Activated T-cell treated with anti-CD3 and anti-CD28 coated beads, Interleukin-2, amount 50 U/mL, for 48 hours (primary cell): ENCODE measurements at regions not wholly inside any gene's neighbourhood (a gene's known extent, or its start where the extent isn't known, plus 50 kb on each side); places are given as distances from the start of the nearest gene placed in this dataset.

Experiments used
- DNase-seq, 2 experiments: peaks; one replicate each; pipeline ENCODE4 v3.0.0-alpha.2; 2020

DNA sequence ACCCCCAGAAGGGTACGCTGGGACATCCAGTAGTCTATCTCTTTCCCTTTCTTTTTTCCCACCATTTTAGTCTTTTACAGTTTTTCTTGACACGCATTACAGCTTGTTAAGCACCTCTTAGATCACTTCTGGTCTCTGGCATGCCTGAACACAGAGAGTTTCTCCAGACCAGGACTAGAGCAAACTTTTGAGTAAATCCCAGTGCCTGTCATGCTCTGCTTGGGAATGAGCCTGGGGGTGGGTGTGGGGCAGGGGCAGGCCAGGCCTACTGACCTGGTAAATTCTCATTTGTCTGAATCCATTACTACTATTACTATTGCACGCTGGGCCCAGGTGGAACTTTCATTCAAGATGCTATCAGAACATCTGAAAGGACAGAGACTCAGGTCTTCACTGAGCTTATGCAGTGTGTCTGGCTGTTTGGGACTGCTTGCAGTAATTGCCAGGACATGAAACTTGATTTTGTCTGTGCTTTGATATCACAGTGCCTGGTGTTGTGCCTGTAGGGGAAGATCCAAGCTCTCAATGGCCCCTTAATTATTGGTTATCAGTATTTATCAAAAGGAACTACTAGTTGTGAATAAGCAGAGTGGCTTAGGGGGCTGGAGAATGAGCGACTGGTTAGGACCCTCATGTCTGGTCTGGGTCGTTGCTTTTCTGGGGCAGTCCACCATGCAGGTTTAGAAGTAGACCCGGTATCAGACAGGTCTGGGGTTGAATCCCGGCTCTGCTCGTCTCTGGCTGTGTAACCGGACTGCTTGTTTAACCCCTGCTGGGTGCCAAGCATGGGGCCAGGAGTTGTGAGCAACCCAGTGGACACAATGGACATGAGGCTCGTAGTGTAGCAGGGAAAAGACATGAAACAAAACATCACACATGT lies 196.1 kb upstream of the TLE3 start:
- DNase-seq: no peak

DNA sequence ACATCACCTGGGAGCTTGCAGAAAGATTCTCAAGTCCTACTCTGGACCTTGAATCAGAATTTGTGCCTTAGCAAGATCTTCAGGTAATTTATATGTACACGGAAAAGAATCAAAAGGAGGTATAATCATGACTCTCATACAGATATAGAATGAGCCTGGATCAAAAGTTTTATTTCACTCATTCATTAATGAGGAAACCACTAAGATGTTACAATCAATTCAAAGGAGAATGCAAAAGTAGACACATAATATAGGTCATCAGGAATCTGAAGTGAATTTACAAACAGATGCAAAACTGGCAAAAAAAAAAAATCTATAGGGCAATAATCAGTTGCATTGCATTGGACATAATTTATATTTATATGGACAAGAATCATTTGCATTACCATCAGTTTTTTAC lies 195.4 kb upstream of the TLE3 start:
- no peak for DNase-seq

DNA sequence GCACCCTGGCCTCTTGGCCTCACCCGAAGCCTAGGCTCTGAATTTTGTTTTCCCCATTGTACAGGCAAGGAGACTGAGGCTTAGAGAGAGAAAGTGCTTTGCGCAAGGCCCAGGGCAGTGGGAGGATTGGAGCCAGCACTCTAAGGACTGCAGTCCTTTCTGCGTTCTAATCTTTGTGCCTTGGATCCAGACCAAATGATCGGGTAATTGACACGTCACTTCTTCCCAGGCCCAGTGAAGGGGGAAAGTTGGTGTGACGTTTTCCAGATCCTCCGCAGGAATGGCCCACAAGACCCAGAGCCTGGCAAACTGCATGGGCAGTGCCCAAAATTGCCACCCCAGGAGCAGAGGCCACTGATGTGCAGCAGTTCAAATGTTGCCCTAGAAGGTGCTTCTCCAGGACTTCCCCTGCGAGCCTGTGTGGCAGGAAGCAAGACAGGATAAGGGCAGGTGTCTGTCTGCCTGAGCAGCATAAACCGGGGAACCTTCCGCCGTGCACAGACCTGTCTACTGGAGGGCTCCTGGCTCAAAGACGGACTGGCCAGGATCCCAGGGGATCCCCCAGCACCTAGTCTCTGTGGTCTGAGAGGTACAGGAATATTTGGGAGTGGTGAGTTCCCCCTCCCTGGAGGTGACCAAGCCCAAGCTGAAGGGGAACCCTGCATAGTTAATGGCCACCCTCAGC lies 194.5 kb upstream of the TLE3 start:
- no peak for DNase-seq

DNA sequence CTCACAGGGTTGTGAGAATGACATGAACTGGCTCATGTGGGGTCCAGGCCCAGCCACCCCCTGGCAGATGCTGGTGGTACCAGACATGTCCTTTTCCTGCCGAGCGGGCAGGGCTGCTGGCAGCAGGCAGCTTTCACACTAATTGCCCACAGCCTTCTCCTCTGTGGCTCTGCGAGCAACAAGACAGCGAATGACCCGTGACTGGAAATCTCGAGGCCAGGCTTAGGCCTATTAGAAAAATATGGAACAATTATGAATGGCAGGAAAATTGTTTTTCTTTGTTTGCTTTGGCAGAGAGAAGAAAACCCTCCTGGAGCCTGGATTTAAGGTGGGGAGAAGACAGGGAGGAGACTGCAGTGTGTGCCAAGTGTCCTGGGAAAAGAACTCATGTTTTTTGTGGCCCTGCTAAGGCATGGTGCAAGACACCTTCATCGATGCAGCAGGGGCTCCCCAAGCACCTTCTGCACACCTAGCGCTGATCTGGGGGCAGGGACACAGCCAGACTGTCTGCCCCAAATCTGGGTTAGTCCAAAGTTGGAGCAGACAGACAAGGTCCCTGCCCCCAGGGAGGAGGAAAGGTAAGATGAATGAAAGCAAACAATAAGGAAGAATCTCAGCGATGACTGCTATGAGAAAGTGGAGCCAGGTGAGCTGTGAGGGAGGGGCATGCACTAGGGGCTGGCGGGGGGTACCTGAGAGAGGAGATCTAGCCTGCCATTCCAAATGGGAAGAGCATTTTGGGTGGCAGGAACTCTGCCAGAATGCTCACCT lies 193.8 kb upstream of the TLE3 start:
- no peak for DNase-seq

DNA sequence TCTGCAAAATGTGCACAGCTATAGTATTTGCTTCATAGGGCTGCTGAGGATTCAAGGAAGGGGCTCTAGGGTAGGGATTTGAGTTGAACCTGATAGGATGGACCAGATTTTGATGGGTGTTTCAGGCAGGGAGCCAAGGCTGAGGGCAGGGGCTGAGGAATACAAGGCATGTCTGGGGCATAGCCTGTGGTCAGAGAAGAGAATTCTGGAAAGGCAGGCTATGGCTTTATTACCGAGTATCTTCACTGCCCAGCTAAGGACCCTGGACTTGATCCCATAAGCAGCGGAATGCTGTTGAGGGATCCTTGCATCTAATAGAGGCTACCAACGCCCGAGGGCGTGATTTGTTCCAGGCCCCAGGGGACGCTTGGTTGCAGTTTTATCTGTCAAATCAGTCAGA lies 193.0 kb upstream of the TLE3 start:
- DNase-seq: no peak

DNA sequence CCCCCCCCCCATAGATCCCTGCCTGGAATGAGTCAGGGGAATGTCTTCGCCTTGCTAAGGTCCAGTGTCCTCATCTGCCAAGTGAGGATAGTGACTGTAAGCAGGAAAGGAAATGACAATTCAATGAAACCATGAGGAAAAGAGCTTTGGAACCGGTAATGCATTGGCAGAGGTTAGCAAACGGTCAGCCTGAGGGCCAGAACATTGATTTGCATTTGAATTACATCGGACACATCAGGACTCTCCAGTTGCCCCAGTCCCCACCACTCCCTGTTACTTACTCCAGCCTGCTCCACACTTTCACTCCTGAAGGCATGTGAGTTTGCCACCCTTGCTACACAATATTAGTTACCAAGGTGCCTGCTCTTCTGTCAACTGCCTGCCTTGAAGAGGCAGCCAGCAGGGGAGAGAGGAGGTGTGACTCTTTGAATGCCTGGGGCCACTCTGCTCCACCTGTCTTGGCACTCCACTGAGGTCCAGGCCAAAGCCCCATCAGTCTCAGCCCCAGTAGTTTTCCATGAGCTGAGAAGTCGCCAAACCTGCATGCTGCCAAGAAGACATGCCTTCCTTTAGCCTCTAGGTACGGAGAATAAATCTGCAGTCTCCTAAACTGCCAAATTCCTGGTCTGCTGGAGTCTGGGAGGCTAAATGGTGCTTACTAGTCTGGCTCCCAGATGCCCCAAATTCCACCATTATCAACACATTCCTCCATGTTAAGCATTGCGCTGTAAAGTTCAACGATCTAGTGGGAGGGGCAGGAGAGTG lies 191.7 kb upstream of the TLE3 start:
- no peak for DNase-seq

DNA sequence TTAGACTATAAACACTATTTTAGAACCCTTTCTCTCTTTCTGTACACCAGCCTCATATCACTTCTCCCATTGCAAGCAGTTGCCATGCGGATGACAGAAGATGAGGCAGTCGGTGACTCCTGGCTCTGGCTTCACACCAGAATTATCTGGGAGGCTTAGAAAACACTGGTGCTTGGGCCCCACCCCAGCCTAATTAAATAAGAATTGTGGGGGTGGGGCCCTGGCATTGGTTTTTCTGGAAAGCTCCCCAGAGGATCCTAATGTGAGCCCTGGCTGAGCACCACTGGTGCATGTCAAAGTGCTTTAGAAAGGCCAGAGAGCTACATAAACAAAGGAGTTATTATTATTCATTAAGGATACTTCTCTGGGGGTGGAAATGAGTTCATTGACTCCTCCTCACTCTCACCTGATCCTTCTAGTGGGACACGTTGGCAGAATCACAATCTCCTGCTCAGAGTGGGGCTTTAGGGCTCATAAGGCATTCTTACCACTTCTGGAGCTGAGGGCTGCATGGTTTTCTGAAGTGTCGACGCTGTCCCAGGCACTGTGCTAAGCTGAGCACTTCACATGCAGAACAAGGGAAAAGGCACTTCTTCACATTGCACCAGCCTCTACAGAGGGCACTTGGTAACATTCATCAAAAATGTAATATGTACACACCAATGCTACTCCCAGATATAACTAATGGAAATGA lies 188.5 kb upstream of the TLE3 start:
- DNase-seq: no peak

DNA sequence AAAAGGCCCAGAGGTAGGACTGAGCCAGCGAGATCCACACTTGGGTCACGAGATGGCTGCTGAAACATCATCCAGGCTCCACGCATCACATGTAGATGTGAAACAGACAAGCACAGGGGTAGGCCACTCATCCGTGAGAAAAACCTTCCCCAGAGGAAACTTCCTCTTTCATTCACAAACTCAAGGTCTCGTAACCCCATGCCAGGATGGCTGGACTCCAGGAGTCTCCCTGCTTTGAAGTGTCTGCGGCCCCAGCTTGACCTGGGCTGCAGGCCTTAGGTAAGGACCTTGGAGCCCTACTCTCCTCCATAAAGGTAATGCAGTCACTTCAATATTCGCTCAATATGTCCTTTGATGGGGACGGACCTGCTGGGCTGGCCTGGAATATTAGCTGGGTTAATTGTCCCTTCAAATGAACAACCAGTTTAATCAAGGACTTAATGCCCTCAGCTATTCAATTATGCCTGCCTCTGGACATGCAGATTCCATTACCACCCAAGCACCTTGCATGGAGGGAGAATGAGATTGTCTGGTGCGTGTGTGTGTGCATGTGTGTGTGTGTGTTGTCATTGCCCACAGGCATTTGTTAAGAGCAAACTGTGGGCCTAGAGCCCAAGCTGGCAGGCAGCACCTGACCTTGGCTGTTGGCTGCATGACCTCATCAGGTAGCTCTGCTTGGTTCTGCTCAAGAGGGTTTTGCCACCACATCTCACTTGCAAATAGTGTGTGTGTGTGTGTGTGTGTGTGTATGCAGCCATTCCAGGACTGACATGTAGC lies 186.9 kb upstream of the TLE3 start:
- no peak for DNase-seq

DNA sequence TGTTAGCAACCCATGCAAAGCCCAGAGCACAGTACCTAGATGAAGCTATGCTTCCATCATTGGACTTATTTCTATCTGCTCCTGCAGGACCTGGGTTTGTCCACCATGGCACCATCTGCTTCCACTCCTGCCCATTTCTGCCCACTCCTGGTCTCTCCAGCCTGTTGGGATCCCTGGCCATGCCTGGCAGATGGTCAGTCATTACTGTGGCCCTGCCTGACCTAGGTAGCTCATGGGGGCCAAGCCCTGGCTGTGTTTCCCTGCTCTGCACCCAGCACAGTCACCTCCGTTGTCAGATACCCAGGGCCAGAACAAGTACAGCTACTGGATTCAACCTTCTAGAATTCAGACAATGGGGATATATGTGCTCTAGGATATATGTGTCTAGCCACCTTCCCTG lies 185.8 kb upstream of the TLE3 start:
- DNase-seq: no peak

DNA sequence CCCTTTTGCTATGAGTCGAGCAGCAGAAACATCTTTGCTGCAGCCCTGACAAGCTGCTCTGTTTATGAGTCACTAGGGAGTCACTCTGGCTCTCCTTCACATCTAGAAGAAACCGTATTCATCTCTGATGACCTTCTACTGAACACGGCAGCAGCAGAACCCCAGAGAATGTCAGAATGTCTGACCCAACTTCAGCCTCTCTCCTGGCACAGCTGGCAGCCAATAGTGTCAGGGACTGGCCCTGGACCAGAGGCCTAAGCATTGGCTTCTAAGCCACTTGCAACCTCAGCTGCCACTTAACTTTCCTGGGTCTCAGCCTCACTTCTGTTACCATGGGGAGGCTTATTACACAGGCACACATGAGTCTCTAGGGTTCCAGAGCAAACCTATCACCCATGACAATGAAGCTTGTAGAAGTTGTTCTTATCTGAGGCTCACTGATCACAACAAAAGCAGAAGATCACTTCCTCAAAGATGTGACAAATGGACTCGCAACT lies 184.1 kb upstream of the TLE3 start:
- peak in 1 of 2 experiments; percentile 48 for DNase-seq

DNA sequence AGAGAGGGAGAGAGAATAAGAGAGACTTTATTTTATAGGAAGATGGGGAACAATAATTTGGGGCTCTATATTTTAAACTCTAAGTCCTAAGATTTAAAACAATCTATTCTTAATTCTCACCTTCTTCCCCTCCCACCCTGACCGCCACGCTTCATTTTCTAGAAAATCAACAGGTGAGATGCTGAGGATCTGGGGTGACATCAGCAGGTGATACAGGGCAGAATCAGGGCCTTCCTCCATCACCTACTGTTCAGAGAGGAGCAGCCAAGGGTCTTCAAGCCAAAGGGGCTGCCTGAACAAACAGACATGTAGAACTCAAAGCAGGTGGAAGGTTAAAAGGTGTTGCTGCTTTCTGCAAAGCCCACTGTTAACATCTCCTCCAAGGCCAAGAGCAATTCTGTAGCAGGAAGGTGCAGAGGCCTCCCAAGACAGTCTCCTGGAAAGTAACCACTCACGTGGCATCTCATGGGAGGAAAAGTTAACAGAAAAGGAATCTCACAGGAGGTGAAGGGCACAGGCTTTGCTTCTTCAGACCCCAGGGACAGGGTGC lies 183.6 kb upstream of the TLE3 start:
- DNase-seq: no peak

DNA sequence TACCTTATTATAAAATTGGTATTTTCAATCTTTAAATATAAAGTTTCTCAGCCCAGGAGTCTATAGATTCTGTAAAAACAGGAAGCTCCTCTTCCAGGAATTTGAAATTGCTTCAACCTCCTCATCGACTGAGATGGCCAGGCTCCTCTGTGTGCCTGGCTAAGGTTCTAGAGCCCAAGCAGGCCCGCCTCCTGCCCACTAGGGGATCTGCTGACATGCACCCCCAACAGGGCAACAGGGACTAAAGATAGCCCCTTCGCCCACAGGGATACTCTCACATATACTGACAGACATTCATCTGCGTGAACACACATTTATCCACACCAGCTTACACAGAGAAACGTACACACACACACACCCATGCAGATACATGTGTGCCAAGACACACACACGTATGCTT lies 183.1 kb upstream of the TLE3 start:
- no peak for DNase-seq

DNA sequence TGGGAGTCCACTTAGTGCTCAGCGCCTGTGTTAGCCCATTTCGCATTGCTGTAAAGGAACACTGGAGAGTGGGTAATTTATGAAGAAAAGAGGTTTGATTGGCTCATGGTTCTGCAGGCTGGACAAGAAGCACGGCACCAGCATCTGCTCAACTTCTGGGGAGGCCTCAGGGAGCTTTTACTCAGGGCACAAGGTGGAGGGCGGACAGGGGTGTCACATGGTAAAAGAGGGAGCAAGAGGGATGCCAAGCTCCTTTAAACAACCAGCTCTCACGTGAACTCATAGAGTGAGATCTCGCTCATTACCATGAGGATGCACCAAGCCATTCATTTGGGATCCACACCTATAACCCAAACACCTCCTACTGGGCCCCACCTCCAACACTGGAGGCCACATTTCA lies 181.4 kb upstream of the TLE3 start:
- DNase-seq: peak in 1 of 2 experiments; percentile 14

DNA sequence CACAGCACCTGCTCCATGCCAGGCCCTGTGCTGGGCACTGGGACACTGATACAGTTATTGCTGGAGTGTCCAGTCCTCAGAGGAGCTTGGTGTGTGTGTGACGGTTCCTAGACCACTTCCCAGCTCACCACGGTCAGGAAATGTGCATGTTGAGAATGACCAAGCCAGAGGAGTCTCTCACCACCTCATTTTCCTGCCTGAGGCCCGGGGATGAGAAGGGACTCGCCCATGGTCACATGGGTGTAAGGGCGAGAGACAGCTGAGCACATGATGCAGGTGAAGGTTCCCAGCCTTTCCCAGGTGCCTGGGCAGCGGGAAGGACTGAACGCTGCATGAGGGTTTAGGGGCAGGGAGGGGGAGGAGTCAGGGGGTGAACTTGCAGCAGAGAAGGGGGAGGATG lies 180.9 kb upstream of the TLE3 start:
- no peak for DNase-seq

DNA sequence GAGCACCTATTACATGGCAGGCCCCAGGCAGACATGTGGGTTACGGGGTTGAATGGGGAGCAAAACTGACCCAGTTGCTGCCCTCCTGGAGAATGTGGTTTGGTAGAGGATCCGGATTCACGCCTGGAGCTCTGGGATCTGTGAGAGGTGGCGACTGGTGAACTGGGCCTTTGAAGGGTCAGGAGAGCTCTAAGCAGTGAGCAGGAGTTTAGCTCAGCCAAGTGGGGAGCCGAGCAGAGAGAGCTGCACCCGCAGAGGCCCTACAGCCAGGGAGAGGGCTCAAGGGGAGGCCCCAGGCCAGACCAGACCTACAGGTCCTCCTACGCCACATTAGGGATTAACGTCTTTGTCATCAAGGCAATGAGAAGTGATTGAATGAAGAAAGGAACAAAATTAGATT lies 179.8 kb upstream of the TLE3 start:
- DNase-seq: no peak

DNA sequence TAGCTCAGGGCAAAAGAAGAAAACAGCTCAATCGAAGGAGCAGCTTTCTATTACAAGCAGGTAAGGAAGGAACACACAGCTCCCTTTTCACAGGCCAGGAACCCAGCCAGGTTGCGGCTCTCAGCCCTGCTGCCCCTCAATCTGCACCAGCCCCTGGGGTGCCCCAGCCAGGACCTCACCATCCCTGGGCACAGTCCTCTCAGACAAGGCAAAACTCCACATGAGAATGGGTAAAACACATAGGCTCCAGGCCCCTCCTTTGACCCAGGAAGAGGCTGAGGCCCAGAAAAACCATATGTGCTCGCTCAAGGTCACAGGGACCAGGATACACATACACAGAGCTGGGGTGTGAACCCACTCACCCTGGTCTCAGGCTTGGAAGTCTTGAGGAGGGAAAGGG lies 178.7 kb upstream of the TLE3 start:
- DNase-seq: peak in 1 of 2 experiments; percentile 11

DNA sequence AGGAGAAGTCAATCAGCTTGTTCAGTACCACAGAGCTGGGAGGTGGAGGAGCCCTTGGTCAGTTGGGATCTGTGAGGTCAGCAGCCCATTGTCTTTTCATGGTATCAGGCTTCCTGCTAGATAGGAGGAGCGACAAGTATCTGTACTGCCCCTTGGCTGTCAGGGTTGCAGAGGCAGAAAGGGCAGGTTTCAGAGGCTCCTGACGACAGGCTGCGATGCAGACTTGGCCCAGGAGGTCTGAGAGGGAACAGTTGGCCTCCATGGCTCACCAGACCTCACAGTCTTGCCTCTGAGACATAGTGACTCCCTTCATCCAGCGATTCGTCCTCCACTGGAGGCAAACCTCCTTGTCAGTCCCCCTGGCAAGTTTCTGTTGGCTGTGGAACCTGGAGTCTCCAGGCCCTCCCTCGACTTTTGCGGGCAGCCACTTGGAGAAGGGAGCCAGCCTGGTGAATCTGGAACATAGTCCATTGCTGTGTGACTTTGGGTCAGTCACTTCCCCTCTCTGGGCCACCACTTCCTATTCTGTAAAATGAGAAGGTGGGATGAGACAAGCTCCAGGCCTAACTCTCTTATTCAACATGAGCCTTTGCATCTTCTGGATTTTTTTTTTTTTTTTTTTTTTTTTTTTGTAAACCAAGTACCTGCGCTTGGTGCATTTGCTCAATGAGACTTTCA lies 177.9 kb upstream of the TLE3 start:
- DNase-seq: peak; percentile 12 to 14

DNA sequence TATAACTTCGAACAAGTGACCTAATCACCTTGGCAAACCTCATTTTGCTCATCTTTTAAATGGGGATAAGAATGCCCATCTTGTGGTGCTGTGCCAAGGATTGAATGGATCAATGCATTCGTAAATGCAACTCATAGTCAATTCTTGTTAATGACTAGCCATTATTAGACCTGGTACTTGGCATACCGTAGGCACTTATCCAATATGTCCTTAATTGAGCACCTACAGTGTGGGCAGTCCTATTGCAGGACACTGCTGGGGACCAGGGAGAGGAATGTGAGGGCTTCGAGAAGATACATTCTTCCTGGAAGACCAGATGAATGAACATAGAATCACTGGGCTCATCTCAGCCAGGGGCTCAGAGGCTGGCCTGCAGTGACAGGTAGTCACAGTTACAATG lies 177.2 kb upstream of the TLE3 start:
- peak in 1 of 2 experiments; percentile 5 for DNase-seq

DNA sequence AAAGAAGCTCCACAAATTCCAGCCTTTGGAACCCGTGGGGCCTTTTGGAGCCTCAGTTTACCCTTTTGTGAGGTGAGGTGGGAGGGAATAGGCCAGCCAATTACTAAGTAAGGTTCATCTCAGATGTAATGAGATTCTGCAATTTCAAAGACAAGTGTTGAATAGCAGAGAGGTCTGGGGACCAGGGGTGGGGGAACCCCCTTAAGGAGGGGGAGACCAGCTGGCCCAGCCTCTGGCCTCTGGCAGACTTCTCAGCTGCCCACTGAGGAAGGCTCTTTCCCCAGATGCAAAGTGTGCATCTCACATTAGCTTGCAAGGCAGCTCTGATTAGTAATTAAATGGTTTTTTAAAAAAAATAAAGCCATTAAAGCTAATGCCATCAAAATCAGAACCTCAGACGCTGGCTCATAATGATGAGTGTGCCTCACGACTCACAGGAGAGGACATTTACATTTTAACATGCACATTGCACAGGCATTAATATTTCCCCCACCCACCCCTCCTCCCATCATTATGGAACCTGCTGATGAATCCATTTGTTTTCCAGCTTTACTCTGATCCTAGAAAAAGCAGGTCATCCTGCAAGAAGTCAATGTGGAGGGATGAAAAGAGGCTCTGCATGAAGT lies 176.7 kb upstream of the TLE3 start:
- DNase-seq: peak; percentile 11 to 13

DNA sequence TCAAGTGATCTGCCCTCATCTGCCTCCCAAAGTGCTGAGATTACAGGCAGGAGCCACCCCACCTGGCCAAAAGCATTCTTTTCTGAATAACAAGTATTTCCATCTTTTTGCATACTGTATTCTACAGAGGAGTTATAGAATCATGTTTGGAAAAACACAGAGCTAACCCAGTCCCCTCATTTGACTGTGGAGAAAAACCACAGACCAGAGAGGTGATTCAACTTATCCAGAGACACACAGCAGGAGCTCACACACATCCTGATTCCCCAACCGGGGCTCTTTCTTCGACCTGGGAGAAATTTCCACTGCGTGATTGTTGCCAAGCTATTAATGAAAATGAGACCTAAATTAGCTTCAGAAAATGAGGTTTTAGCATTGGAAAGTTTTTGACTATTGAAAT lies 176.1 kb upstream of the TLE3 start:
- peak in 1 of 2 experiments; percentile 6 for DNase-seq
